GM10266 (cell line): ENCODE measurements at regions not wholly inside any gene's neighbourhood (a gene's known extent, or its start where the extent isn't known, plus 50 kb on each side); places are given as distances from the start of the nearest gene placed in this dataset.
"Not testable (repeated sequence)": the region's sequence is repeated elsewhere in the genome, so short reads cannot be mapped to it uniquely, and the experiment has no call there.

Experiments used
- DNase-seq: peaks from one replicate; pipeline ENCODE4 v3.0.0; 2012; ENCODE audit errors: extremely low spot score
- CTCF ChIP-seq: IDR thresholded peaks from 2 replicates; pipeline ENCODE4 v1.5.1; 2012; ENCODE audit warnings: mild to moderate bottlenecking, low read depth; ENCODE audit not compliant: control insufficient read depth, insufficient read depth; ENCODE audit errors: missing control alignments

GRCh38 chr4:38529189-38530115 lies 134.5 kb upstream of the KLF3 start:
- TF ChIP-seq CTCF: no peak
- DNase-seq: peak; percentile 43

DNA sequence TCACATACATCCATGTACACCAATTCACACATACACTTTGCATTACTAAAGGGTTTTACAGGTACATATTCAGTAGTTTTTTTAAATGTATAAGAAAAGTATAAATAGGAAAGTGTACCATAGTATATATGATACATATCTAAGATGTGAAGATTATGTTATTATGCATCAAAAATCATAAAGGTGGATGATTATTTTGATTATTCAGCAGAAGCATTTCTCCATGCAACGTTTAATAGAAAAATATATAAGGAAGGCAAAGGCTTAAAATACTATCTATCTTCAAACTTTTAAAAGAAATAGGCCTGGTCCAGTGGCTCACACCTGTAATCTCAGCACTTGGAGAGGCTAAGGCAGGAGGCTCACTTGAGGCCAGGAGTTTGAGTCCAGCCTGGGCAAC lies 133.5 kb upstream of the KLF3 start:
- DNase-seq: no peak
- no peak for TF ChIP-seq CTCF

DNA sequence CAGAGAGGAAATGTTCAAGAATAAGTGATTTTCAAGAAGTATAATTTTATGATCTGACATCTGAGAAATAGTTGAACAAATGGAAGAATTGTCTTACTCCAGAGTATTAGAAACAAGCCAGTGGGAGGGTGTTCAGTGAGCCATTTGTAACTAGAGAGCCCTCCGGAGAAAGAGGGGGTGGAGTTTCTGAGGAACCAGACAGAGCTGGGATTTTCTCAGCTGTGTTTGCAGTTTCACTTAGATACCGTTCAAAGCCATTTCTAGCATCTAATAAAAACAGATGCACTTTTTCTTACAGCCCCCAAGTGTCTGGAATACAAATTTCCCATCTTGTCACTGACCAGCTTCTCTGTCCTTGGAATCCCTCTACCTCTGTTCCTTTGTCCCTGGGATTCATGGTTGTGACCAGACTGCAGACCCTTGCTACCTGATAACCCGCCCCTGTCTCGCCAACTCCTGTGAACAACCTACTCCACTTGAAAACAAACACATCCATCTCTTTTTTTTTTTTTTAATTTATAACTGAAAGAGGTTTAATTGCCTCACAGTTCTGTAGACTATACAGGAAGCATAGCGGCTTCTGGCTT lies 132.8 kb upstream of the KLF3 start:
- no peak for TF ChIP-seq CTCF
- DNase-seq: peak; percentile 32

DNA sequence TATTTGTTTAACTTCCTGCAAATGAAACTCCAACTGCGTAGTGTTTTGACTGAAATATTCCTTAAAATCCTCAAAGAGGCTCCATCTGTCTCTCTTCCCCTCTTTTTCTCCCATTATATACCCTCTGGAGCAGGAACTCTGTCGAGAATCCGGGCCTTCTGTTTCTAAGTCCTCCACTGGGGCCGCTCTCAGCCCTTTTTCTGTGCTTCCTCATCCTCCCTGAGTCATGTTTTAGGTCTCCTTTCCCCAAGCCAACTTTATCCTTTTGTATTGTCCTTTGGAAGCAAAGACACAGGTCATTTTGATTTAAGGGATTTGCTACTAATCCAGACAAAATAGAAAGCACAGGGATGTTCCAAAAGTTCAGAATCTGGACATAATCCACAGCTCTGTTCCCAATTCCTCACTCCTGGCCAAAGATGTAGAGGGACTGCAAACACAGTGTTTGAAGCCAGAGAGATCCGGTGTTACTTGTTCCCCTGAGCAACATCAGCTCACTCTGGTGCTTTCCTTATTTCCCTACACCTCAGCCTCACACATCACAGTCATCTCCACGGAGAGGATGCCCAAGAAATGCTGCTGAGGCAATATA lies 131.0 kb upstream of the KLF3 start:
- no peak for TF ChIP-seq CTCF
- DNase-seq: no peak

GRCh38 chr4:38534344-38535045 lies 129.5 kb upstream of the KLF3 start:
- no peak for TF ChIP-seq CTCF
- no peak for DNase-seq

GRCh38 chr4:38535071-38535470 lies 128.9 kb upstream of the KLF3 start:
- not testable (repeated sequence) for DNase-seq

GRCh38 chr4:38535717-38536116 lies 128.3 kb upstream of the KLF3 start:
- no peak for DNase-seq
- no peak for TF ChIP-seq CTCF
